ENCODE measurements at regions not wholly inside any gene's neighbourhood (a gene's known extent, or its start where the extent isn't known, plus 50 kb on each side); places are given as distances from the start of the nearest gene placed in this dataset.

- ChIA-PET POLR2A (ENCODE audit: low non-redundant PET) (no interaction called here), CTCF (interaction anchor here (1.3 kb wide), 1 partner anchor 504 kb away, joined by 5 read pairs; no protein-coding TSS in a partner anchor)
These were observed 73.1 kb upstream of the GNG2 start for GRCh38 chr14:51787352-51787751.

GRCh38 chr14:51789114-51789513, 71.3 kb upstream of the GNG2 start:
- no peak for DNase-seq (ENCODE audit: low spot score)
- no peak for TF ChIP-seq CTCF (conservative IDR thresholded peaks at IDR 0.05; ENCODE audit: low read depth)
- no peak overlapping the region for H3K27ac ChIP-seq
- POLR2A ChIA-PET (ENCODE audit: low non-redundant PET), result no interaction called here
- CTCF ChIA-PET, result interaction anchor here (1.2 kb wide), 1 partner anchor 9 kb away, joined by 4 read pairs; no protein-coding TSS in a partner anchor

More at GRCh38 chr14:51787352-51787751, 73.1 kb upstream of the GNG2 start:
- H3K27ac ChIP-seq, result no peak overlapping the region
- DNase-seq (ENCODE audit: low spot score), result no peak
- no peak for TF ChIP-seq CTCF (conservative IDR thresholded peaks at IDR 0.05; ENCODE audit: low read depth)

DNA sequence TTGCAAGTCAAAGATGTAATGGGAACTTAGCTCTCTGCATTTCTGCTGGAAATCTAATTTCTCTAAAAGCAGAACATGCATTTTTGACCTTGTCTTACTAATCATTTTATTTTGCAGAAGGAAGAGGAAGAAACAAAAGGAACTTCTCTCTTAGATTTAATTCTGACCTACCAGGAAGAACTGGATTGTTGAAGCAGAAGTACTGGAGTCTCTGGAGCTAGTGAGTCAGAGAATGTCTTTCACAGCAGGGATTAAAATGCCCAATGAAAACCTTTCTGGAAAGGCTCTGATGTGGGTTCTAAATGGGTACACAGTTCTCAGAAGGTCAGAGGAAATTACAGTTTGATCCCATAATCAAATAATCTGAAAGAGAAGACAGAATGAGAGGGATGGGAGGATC, 70.8 kb upstream of the GNG2 start:
- TF ChIP-seq CTCF (conservative IDR thresholded peaks at IDR 0.05; ENCODE audit: low read depth), result no peak
- no peak overlapping the region for H3K27ac ChIP-seq
- CTCF ChIA-PET, result interaction anchor here (0.6 to 1.2 kb wide), 2 partner anchors 10 to 746 kb away, joined by 3 to 4 read pairs; no protein-coding TSS in a partner anchor
- DNase-seq (ENCODE audit: low spot score), result no peak
- POLR2A ChIA-PET (ENCODE audit: low non-redundant PET), result no interaction called here

- DNase-seq (ENCODE audit: low spot score), result no peak
- CTCF ChIA-PET, result interaction anchor here (0.6 to 0.7 kb wide), 2 partner anchors 186 to 202 kb away, joined by 3 to 5 read pairs; no protein-coding TSS in a partner anchor
- no peak for TF ChIP-seq CTCF (conservative IDR thresholded peaks at IDR 0.05; ENCODE audit: low read depth)
- POLR2A ChIA-PET (ENCODE audit: low non-redundant PET), result no interaction called here
- H3K27ac ChIP-seq, result no peak overlapping the region
These were observed 67.6 kb upstream of the GNG2 start for GRCh38 chr14:51792809-51793208.

GRCh38 chr14:51805541-51805940, 54.9 kb upstream of the GNG2 start:
- no peak for DNase-seq (ENCODE audit: low spot score)
- H3K27ac ChIP-seq, result no peak overlapping the region
- ChIA-PET CTCF (interaction anchor here (0.6 to 1.1 kb wide), 2 partner anchors 25 to 38 kb away, joined by 3 to 4 read pairs; no protein-coding TSS in a partner anchor), POLR2A (ENCODE audit: low non-redundant PET) (no interaction called here)
- no peak for TF ChIP-seq CTCF (conservative IDR thresholded peaks at IDR 0.05; ENCODE audit: low read depth)

DNA sequence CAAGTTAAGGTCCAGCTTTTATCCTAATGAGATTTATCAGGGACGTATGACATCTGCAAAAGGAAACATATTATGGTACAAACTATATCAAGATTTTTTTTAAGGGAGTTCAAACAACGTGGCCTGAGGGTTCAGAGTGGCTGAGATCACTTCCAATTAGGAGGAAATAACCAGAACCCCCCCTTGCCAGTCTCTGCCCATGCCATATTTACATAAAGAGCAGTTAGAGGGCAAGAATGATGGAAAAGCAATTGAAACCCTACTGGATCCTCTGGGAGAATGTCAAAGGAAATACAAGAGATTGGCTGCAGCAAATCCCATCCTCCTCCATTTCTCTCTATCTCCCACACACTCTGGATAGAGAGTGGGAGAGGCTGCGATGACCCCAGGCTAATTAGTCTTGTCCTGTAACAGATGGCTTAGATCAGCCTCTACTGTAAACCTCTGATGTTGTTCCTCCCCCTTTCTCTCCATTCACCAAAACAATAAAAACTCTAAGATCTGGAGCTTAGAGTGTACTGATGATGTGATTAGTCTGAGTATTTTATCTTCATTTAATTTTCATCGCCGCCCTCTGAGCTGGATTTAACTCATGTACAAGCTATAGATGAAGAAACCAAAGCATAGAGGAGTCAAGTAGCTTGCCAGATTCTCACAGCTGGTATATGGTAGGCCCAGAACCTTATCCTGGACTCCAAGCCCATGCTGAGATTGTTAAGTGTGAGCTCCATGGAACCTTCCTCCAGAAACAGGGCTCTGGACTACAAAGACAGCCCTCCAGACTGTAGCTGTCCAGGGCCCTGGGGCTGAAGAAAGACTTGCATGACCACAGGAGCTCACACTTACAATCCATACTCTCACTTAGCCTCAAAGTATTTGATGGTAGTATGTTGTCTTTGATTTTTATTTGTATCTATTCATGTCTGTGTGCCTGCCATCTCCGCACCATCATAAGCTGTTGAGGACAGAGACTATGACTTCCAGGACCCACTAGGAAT, 54.1 kb upstream of the GNG2 start:
- ChIA-PET POLR2A (ENCODE audit: low non-redundant PET) (no interaction called here), CTCF (interaction anchor here (0.6 kb wide), 3 partner anchors 154 to 946 kb away, joined by 3 to 4 read pairs (median 3); no protein-coding TSS in a partner anchor)
- DNase-seq (ENCODE audit: low spot score), result no peak
- TF ChIP-seq CTCF (conservative IDR thresholded peaks at IDR 0.05; ENCODE audit: low read depth), result no peak
- no peak overlapping the region for H3K27ac ChIP-seq

All from RWPE1 (cell line).